H1 (cell line): ENCODE measurements at regions not wholly inside any gene's neighbourhood (a gene's known extent, or its start where the extent isn't known, plus 50 kb on each side); places are given as distances from the start of the nearest gene placed in this dataset.

Experiments used
- CTCF ChIA-PET: fragments of 300-600 bp; sonication (Branson Sonifier 250); formaldehyde crosslinking; loops from one replicate; lab custom pipeline; 2021; ENCODE audit not compliant: partially characterized antibody; lab: Charles Lee
- POLR2A ChIA-PET: fragments of 300-600 bp; sonication (Branson Sonifier 250); formaldehyde crosslinking; loops from one replicate; lab custom pipeline; 2021; ENCODE audit warnings: inconsistent platforms; ENCODE audit not compliant: partially characterized antibody; lab: Charles Lee
- DNase-seq, 2 experiments: peaks; one replicate each; pipeline versions ENCODE4 v3.0.0 to v3.0.0-alpha.2; 2010 to 2022; ENCODE audit warnings: low spot score in 2 of 2, low read depth in 1 of 2, mixed read lengths in 1 of 2
- FAIRE-seq: peaks from 2 replicates; lab custom pipeline; 2011; peaks lifted over from hg19 to GRCh38; lab: Jason Lieb, UNC
- H2AFZ ChIP-seq: 2 replicates; pipeline ENCODE4 v1.8.1; 2012; ENCODE audit warnings: low read length, inconsistent platforms
- H2AK5ac ChIP-seq: 2 replicates; pipeline ENCODE4 v1.6.1; 2013; ENCODE audit warnings: low read depth, low read length
- H2BK120ac ChIP-seq: replicated peaks from 2 replicates; pipeline ENCODE3; 2013; ENCODE audit warnings: low read depth, low read length, inconsistent platforms
- H2BK12ac ChIP-seq: 2 replicates; pipeline ENCODE4 v1.6.1; 2013; ENCODE audit warnings: low read depth, low read length
- H2BK15ac ChIP-seq: 2 replicates; pipeline ENCODE4 v1.6.1; 2013; ENCODE audit warnings: low read length
- H2BK20ac ChIP-seq: 2 replicates; pipeline ENCODE4 v1.6.1; 2013; ENCODE audit warnings: low read length
- H2BK5ac ChIP-seq: 2 replicates; pipeline ENCODE4 v1.6.1; 2013; ENCODE audit warnings: low read depth, low read length
- H3K14ac ChIP-seq: 2 replicates; pipeline ENCODE4 v1.6.1; 2013; ENCODE audit warnings: inconsistent platforms; ENCODE audit not compliant: insufficient read length
- H3K18ac ChIP-seq: 2 replicates; pipeline ENCODE4 v1.6.1; 2013; ENCODE audit warnings: low read length; ENCODE audit errors: extremely low read depth
- H3K23ac ChIP-seq: 2 replicates; pipeline ENCODE4 v1.6.1; 2013; ENCODE audit warnings: inconsistent platforms; ENCODE audit not compliant: insufficient read length
- H3K23me2 ChIP-seq: 2 replicates; pipeline ENCODE4 v1.6.1; 2013; ENCODE audit warnings: low read depth, low read length
- H3K27ac ChIP-seq: 2 replicates; pipeline ENCODE4 v1.6.1; 2011; ENCODE audit warnings: low read depth, low read length, inconsistent platforms
- H3K27me3 ChIP-seq, 4 experiments: replicated peaks in 1 of 4; 1 replicate in 1 of 4; 2 replicates in 3 of 4; pipeline versions ENCODE4 v1.6.1 to v1.8.1; 2011 to 2013; ENCODE audit warnings: low read length in 3 of 4, mild to moderate bottlenecking in 3 of 4, inconsistent platforms in 2 of 4, mixed read lengths in 2 of 4, moderate library complexity in 1 of 4; ENCODE audit not compliant: control insufficient read depth in 3 of 4, insufficient read depth in 3 of 4; ENCODE audit errors: extremely low read depth in 1 of 4
- H3K36me3 ChIP-seq, 4 experiments: 2 replicates each; pipeline versions ENCODE4 v1.6.1 to v1.8.1; 2011 to 2013; ENCODE audit warnings: mild to moderate bottlenecking in 4 of 4, low read length in 3 of 4, moderate library complexity in 2 of 4, control low read depth in 1 of 4, inconsistent platforms in 1 of 4; ENCODE audit not compliant: insufficient read depth in 4 of 4, control insufficient read depth in 2 of 4
- H3K4ac ChIP-seq: replicated peaks from 2 replicates; pipeline ENCODE3; 2013; ENCODE audit warnings: low read length, low read depth, mixed read lengths, inconsistent platforms; ENCODE audit not compliant: insufficient read length
- H3K4me1 ChIP-seq, 4 experiments: replicated peaks in 1 of 4; 1 replicate in 1 of 4; 2 replicates in 3 of 4; pipeline versions ENCODE4 v1.6.1 to v1.8.1; 2011 to 2013; ENCODE audit warnings: low read length in 3 of 4, inconsistent platforms in 2 of 4, mixed read lengths in 1 of 4; ENCODE audit not compliant: insufficient read depth in 4 of 4, control insufficient read depth in 3 of 4
- H3K4me2 ChIP-seq, 2 experiments: 2 replicates each; pipeline versions ENCODE4 v1.6.1 to v1.8.1; 2011 to 2013; ENCODE audit warnings: low read depth in 2 of 2, low read length in 2 of 2, control low read depth in 1 of 2, inconsistent platforms in 1 of 2, mild to moderate bottlenecking in 1 of 2; ENCODE audit not compliant: insufficient read depth in 1 of 2
- H3K4me3 ChIP-seq, 4 experiments: fragments of 200-600, 300-600 bp in 1 of 4; sonication (generic), shearing (Covaris generic), sonication (Bioruptor Twin) in 1 of 4; 2 replicates each; pipeline versions ENCODE4 v1.5.1 to v1.8.1; 2011 to 2016; ENCODE audit warnings: low read length in 4 of 4, low read depth in 3 of 4, control low read depth in 2 of 4, inconsistent platforms in 2 of 4, mild to moderate bottlenecking in 2 of 4, mixed read lengths in 1 of 4, moderate library complexity in 1 of 4; ENCODE audit not compliant: insufficient read depth in 2 of 4; ENCODE audit errors: extremely low read depth in 1 of 4
- H3K56ac ChIP-seq: replicated peaks from 2 replicates; pipeline ENCODE3; 2013; ENCODE audit warnings: low read depth, mild to moderate bottlenecking, mixed read lengths, low read length, inconsistent platforms; ENCODE audit not compliant: insufficient read length
- H3K79me1 ChIP-seq: 2 replicates; pipeline ENCODE4 v1.6.1; 2013; ENCODE audit warnings: low read depth, low read length, control low read depth
- H3K79me2 ChIP-seq, 2 experiments: 2 replicates each; pipeline versions ENCODE4 v1.6.1 to v1.8.1; 2012 to 2013; ENCODE audit warnings: low read length in 2 of 2, mild to moderate bottlenecking in 2 of 2, inconsistent platforms in 1 of 2; ENCODE audit not compliant: insufficient read depth in 2 of 2, control insufficient read depth in 1 of 2
- H3K9ac ChIP-seq, 4 experiments: replicated peaks in 1 of 4; 1 replicate in 1 of 4; 2 replicates in 3 of 4; pipeline versions ENCODE4 v1.6.1 to v1.8.1; 2011 to 2013; ENCODE audit warnings: low read depth in 3 of 4, low read length in 3 of 4, control low read depth in 2 of 4, mild to moderate bottlenecking in 2 of 4, moderate library complexity in 2 of 4, inconsistent platforms in 1 of 4; ENCODE audit errors: extremely low read depth in 1 of 4
- H3K9me3 ChIP-seq, 2 experiments: 2 replicates each; pipeline versions ENCODE4 v1.6.1 to v1.8.1; 2012 to 2013; ENCODE audit warnings: mild to moderate bottlenecking in 2 of 2, moderate library complexity in 2 of 2, control low read depth in 1 of 2, inconsistent platforms in 1 of 2, low read depth in 1 of 2, low read length in 1 of 2, mixed read lengths in 1 of 2; ENCODE audit not compliant: insufficient read depth in 2 of 2
- H4K20me1 ChIP-seq, 2 experiments: replicated peaks in 1 of 2; 2 replicates each; pipeline versions ENCODE3 to v1.8.1; 2011 to 2013; ENCODE audit warnings: inconsistent platforms in 2 of 2, low read length in 2 of 2, mild to moderate bottlenecking in 1 of 2; ENCODE audit not compliant: insufficient read depth in 2 of 2, control insufficient read depth in 1 of 2
- H4K5ac ChIP-seq: 2 replicates; pipeline ENCODE4 v1.6.1; 2013; ENCODE audit warnings: low read length, low read depth, mixed read lengths, inconsistent platforms; ENCODE audit not compliant: insufficient read length
- H4K8ac ChIP-seq: 2 replicates; pipeline ENCODE4 v1.8.0; 2013; ENCODE audit warnings: mild to moderate bottlenecking, moderate library complexity, low read length, inconsistent platforms; ENCODE audit not compliant: insufficient read depth; ENCODE audit errors: extremely low read depth
- H4K91ac ChIP-seq: replicated peaks from 2 replicates; pipeline ENCODE3; 2013; ENCODE audit warnings: low read length, mixed read lengths, inconsistent platforms; ENCODE audit not compliant: insufficient read length
- ASH2L ChIP-seq: fragments of 200-600, 300-600 bp; sonication (generic); IDR thresholded peaks from one replicate; pipeline ENCODE4 v1.7.1; 2017; ENCODE audit warnings: low read length
- CBX8 ChIP-seq: fragments of 300-800, 300-1000 bp; sonication (generic); IDR thresholded peaks from 2 replicates; pipeline ENCODE4 v1.7.1; 2016; ENCODE audit warnings: low read depth, low read length, borderline replicate concordance
- CHD1 ChIP-seq: IDR thresholded peaks from 2 replicates; pipeline ENCODE4 v1.6.1; 2012; ENCODE audit warnings: low read depth, low read length, improper control_type of control experiment
- CREB1 ChIP-seq: IDR thresholded peaks from 2 replicates; pipeline ENCODE4 v1.6.1; 2012; ENCODE audit warnings: inconsistent platforms
- EP300 ChIP-seq, 2 experiments: IDR thresholded peaks; 1 replicate in 1 of 2; 2 replicates in 1 of 2; pipeline ENCODE4 v1.6.1; 2011 to 2012; ENCODE audit warnings: low read depth in 2 of 2, low read length in 2 of 2, mild to moderate bottlenecking in 2 of 2, borderline replicate concordance in 1 of 2, inconsistent platforms in 1 of 2, moderate library complexity in 1 of 2
- HDAC6 ChIP-seq: IDR thresholded peaks from one replicate; pipeline ENCODE4 v1.7.1; 2012; ENCODE audit warnings: low read depth, mild to moderate bottlenecking, inconsistent platforms, low read length, moderate library complexity
- JUND ChIP-seq: IDR thresholded peaks from 2 replicates; pipeline ENCODE4 v1.6.1; 2011; ENCODE audit warnings: mild to moderate bottlenecking, improper control_type of control experiment, low read length
- MAFK ChIP-seq: IDR thresholded peaks from 2 replicates; pipeline ENCODE4 v1.6.1; 2012; ENCODE audit warnings: low read depth, mild to moderate bottlenecking, improper control_type of control experiment, low read length
- NRF1 ChIP-seq: IDR thresholded peaks from 2 replicates; pipeline ENCODE4 v1.6.1; 2011; ENCODE audit warnings: mild to moderate bottlenecking, low read depth, low read length, improper control_type of control experiment
- POLR2AphosphoS5 ChIP-seq: IDR thresholded peaks from 2 replicates; pipeline ENCODE4 v1.6.1; 2011; ENCODE audit warnings: low read depth, low read length
- SRF ChIP-seq: IDR thresholded peaks from 2 replicates; pipeline ENCODE4 v1.6.1; 2011; ENCODE audit warnings: mild to moderate bottlenecking, low read depth, low read length, moderate library complexity
- TAF7 ChIP-seq: optimal IDR thresholded peaks from 2 replicates; pipeline ENCODE3; 2011; ENCODE audit warnings: low read depth, mild to moderate bottlenecking, inconsistent platforms, low read length, moderate library complexity, borderline replicate concordance
- WGBS, 2 experiments: shearing (Covaris generic) in 1 of 2; methylation state at CpG; one replicate each; pipeline versions ENCODE4 v1.1.6 to v1.1.7; 2013 to 2015; ENCODE audit warnings: low lambda C conversion rate in 2 of 2, mixed read lengths in 2 of 2, inconsistent platforms in 1 of 2, low coverage in 1 of 2, missing lambda C conversion rate in 1 of 2; ENCODE audit not compliant: insufficient replicate concordance in 2 of 2, insufficient coverage in 1 of 2, insufficient read length in 1 of 2; ENCODE audit errors: extremely low coverage in 1 of 2, missing lambda C conversion rate in 1 of 2; 5-methylcytosine and 5-hydroxymethylcytosine counted together
- TF ChIP-seq, protein P1 (sequence below): IDR thresholded peaks from 2 replicates; pipeline ENCODE4 v1.6.1; 2011; ENCODE audit warnings: low read length, improper control_type of control experiment

DNA sequence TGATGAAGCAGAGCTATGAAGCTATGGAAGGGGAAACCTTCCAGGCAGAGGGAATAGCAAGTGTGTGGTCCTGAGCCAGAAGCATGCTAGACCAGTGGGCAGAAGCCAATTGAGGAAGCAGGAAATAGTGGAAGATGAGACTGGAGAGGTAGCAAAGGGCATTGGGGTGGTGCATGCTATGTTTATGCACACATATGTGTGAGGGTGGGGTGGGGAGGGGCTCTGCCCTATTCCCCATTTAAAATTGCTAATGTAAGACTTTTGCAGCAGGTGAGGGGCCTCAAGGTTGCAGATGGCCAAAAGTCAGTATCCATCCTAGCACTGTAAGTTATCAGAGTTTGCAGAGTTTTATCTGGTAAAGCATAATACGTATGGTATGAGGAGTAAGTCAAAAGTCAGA lies 626.6 kb upstream of the KIRREL3 start:
- Histone ChIP-seq H3K18ac (no peak overlapping the region), H2AK5ac (no peak overlapping the region), H3K9me3 (no peaks in the 10 kb centered on the region), H3K14ac (no peak overlapping the region), H2AFZ (no peak overlapping the region), H2BK5ac (no peak overlapping the region), H2BK120ac (no peak overlapping the region), H3K23me2 (no peaks in the 10 kb centered on the region), H3K56ac (no peak overlapping the region), H3K27ac (no peak overlapping the region), H2BK15ac (no peak overlapping the region), H3K27me3 (no peaks in the 10 kb centered on the region; a peak in 1 of 7 replicates), H4K5ac (no peak overlapping the region), H4K91ac (no peak overlapping the region), H3K23ac (no peak overlapping the region), H3K9ac (no peak overlapping the region), H3K79me2 (no peaks in the 10 kb centered on the region), H3K4ac (no peak overlapping the region), H3K79me1 (no peaks in the 10 kb centered on the region), H3K4me3 (no peak overlapping the region), H4K20me1 (no peaks in the 10 kb centered on the region), H4K8ac (no peak overlapping the region), H2BK12ac (no peak overlapping the region), H3K36me3 (no peaks in the 10 kb centered on the region), H2BK20ac (no peak overlapping the region), H3K4me1 (peaks cover 0 to 4% (median 1%) of the 10 kb centered on the region in 4 experiments; a peak in 2 of 7 replicates), H3K4me2 (no peak overlapping the region)
- TF ChIP-seq ASH2L (no peak), EP300 (IDR thresholded peaks at IDR 0.05; ENCODE audit: borderline replicate concordance in 1 of 2, low read depth in 2 of 2, low read length in 2 of 2) (no peak), CREB1 (no peak), MAFK (no peak), POLR2AphosphoS5 (no peak), TAF7 (no peak), CBX8 (no peak), HDAC6 (no peak), CHD1 (no peak), SRF (no peak), JUND (no peak), NRF1 (no peak)
- TF ChIP-seq, protein P1, sequence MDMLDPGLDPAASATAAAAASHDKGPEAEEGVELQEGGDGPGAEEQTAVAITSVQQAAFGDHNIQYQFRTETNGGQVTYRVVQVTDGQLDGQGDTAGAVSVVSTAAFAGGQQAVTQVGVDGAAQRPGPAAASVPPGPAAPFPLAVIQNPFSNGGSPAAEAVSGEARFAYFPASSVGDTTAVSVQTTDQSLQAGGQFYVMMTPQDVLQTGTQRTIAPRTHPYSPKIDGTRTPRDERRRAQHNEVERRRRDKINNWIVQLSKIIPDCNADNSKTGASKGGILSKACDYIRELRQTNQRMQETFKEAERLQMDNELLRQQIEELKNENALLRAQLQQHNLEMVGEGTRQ = no peak
- POLR2A ChIA-PET = no interaction called here
- DNase-seq (no peak), FAIRE-seq (no peak)
- CTCF ChIA-PET = no interaction called here
- 100% methylated on average over 1 of the region's 1 CpG; no CpG with 5 or more reads in 1 of the 2 experiments for WGBS, 2 experiments
